ENCODE measurements at regions not wholly inside any gene's neighbourhood (a gene's known extent, or its start where the extent isn't known, plus 50 kb on each side); places are given as distances from the start of the nearest gene placed in this dataset.

- TF ChIP-seq EZH2phosphoT487 (IDR thresholded peaks at IDR 0.05) (no peak), CTCF (IDR thresholded peaks at IDR 0.05) (no peak), EZH2 (IDR thresholded peaks at IDR 0.05) (no peak)
These were observed 488.3 kb downstream of the CDH26 start for GRCh38 chr20:60446267-60447111.
